ENCODE measurements at regions not wholly inside any gene's neighbourhood (a gene's known extent, or its start where the extent isn't known, plus 50 kb on each side); places are given as distances from the start of the nearest gene placed in this dataset.

- TF ChIP-seq EZH2 (IDR thresholded peaks at IDR 0.05) (no peak), CTCF (IDR thresholded peaks at IDR 0.05) (no peak), EZH2phosphoT487 (IDR thresholded peaks at IDR 0.05) (no peak)
- H4K20me1 ChIP-seq (ENCODE audit: low read depth) = no peaks in the 10 kb centered on the region
- Mint-ChIP-seq H3K36me3 (no peaks in the 10 kb centered on the region), H3K27ac (no peak overlapping the region), H3K9me3 (no peaks in the 10 kb centered on the region), H3K4me1 (no peaks in the 10 kb centered on the region), H3K4me3 (no peak overlapping the region), H3K27me3 (ENCODE audit: insufficient read depth, low read depth) (no peaks in the 10 kb centered on the region)
- no peaks in the 10 kb centered on the region for H3K4me1 ChIP-seq
- no peak for DNase-seq (ENCODE audit: low spot score)
- H3K9me3 ChIP-seq (ENCODE audit: low read depth) = no peaks in the 10 kb centered on the region
- H3K27me3 ChIP-seq = peaks cover 7% of the 10 kb centered on the region
- H3K36me3 ChIP-seq = no peaks in the 10 kb centered on the region
- no peak overlapping the region for H3K27ac ChIP-seq
- no peak overlapping the region for H3K4me3 ChIP-seq
- no peak overlapping the region for H3K9ac ChIP-seq
- no peaks in the 10 kb centered on the region for H3K79me2 ChIP-seq (ENCODE audit: low read depth)
- no peak overlapping the region for H2AFZ ChIP-seq (replicated peaks)
- no peaks in the 10 kb centered on the region for H3F3A ChIP-seq (ENCODE audit: low read depth)
- H3K4me2 ChIP-seq = no peak overlapping the region
Measured at GRCh38 chr16:82421851-82422250, 204.9 kb upstream of the CDH13 start.

GRCh38 chr16:82419332-82419731 lies 207.4 kb upstream of the CDH13 start:
- Histone ChIP-seq H3K27me3 (peaks cover 5% of the 10 kb centered on the region), H3K9ac (no peak overlapping the region), H3K79me2 (ENCODE audit: low read depth) (no peaks in the 10 kb centered on the region), H2AFZ (replicated peaks) (no peak overlapping the region), H3K4me2 (no peak overlapping the region), H3K9me3 (ENCODE audit: low read depth) (no peaks in the 10 kb centered on the region), H4K20me1 (ENCODE audit: low read depth) (no peaks in the 10 kb centered on the region), H3K36me3 (no peaks in the 10 kb centered on the region), H3K4me1 (no peaks in the 10 kb centered on the region), H3K27ac (no peak overlapping the region), H3K4me3 (no peak overlapping the region), H3F3A (ENCODE audit: low read depth) (no peaks in the 10 kb centered on the region)
- Mint-ChIP-seq H3K4me3 (no peak overlapping the region), H3K9me3 (no peaks in the 10 kb centered on the region), H3K27me3 (ENCODE audit: insufficient read depth, low read depth) (no peaks in the 10 kb centered on the region), H3K4me1 (no peaks in the 10 kb centered on the region), H3K27ac (no peak overlapping the region), H3K36me3 (no peaks in the 10 kb centered on the region)
- DNase-seq (ENCODE audit: low spot score) = no peak
- TF ChIP-seq EZH2 (IDR thresholded peaks at IDR 0.05) = no peak
- no peak for TF ChIP-seq CTCF (IDR thresholded peaks at IDR 0.05)
- no peak for TF ChIP-seq EZH2phosphoT487 (IDR thresholded peaks at IDR 0.05)

GRCh38 chr16:82414476-82414875 lies 212.3 kb upstream of the CDH13 start:
- no peaks in the 10 kb centered on the region for H3K36me3 ChIP-seq
- H2AFZ ChIP-seq (replicated peaks) = no peak overlapping the region
- H3K27me3 ChIP-seq = no peaks in the 10 kb centered on the region
- Mint-ChIP-seq H3K36me3 (no peaks in the 10 kb centered on the region), H3K27ac (no peak overlapping the region), H3K4me3 (no peak overlapping the region), H3K4me1 (no peaks in the 10 kb centered on the region), H3K27me3 (ENCODE audit: insufficient read depth, low read depth) (no peaks in the 10 kb centered on the region), H3K9me3 (no peaks in the 10 kb centered on the region)
- H3K4me1 ChIP-seq = no peaks in the 10 kb centered on the region
- no peaks in the 10 kb centered on the region for H3K79me2 ChIP-seq (ENCODE audit: low read depth)
- H3K9me3 ChIP-seq (ENCODE audit: low read depth) = no peaks in the 10 kb centered on the region
- no peaks in the 10 kb centered on the region for H3F3A ChIP-seq (ENCODE audit: low read depth)
- no peaks in the 10 kb centered on the region for H4K20me1 ChIP-seq (ENCODE audit: low read depth)
- H3K27ac ChIP-seq = no peak overlapping the region
- no peak overlapping the region for H3K9ac ChIP-seq
- TF ChIP-seq EZH2 (IDR thresholded peaks at IDR 0.05) = no peak
- TF ChIP-seq CTCF (IDR thresholded peaks at IDR 0.05) = no peak
- TF ChIP-seq EZH2phosphoT487 (IDR thresholded peaks at IDR 0.05) = no peak
- no peak overlapping the region for H3K4me3 ChIP-seq
- H3K4me2 ChIP-seq = no peak overlapping the region
- no peak for DNase-seq (ENCODE audit: low spot score)

- peaks cover 2% of the 10 kb centered on the region for H3K27me3 Mint-ChIP-seq (ENCODE audit: insufficient read depth, low read depth)
- Histone ChIP-seq H3K4me2 (no peak overlapping the region), H3K4me3 (no peak overlapping the region), H3K27ac (no peak overlapping the region), H3K79me2 (ENCODE audit: low read depth) (no peaks in the 10 kb centered on the region), H3F3A (ENCODE audit: low read depth) (no peaks in the 10 kb centered on the region), H3K27me3 (no peaks in the 10 kb centered on the region), H3K4me1 (no peaks in the 10 kb centered on the region), H3K9ac (no peak overlapping the region), H4K20me1 (ENCODE audit: low read depth) (no peaks in the 10 kb centered on the region), H3K36me3 (no peaks in the 10 kb centered on the region), H2AFZ (replicated peaks) (no peak overlapping the region), H3K9me3 (ENCODE audit: low read depth) (no peaks in the 10 kb centered on the region)
- H3K9me3 Mint-ChIP-seq = no peaks in the 10 kb centered on the region
- peak overlapping the region; percentile 42 for H3K27ac Mint-ChIP-seq
- no peak for TF ChIP-seq EZH2 (IDR thresholded peaks at IDR 0.05)
- TF ChIP-seq EZH2phosphoT487 (IDR thresholded peaks at IDR 0.05) = no peak
- TF ChIP-seq CTCF (IDR thresholded peaks at IDR 0.05) = no peak
- H3K4me1 Mint-ChIP-seq = no peaks in the 10 kb centered on the region
- H3K4me3 Mint-ChIP-seq = no peak overlapping the region
- DNase-seq (ENCODE audit: low spot score) = no peak
- H3K36me3 Mint-ChIP-seq = no peaks in the 10 kb centered on the region
Measured at GRCh38 chr16:82412770-82413169, 214.0 kb upstream of the CDH13 start.

All from neural progenitor cell (in vitro differentiated cells).